DOHH2 (cell line): ENCODE measurements at regions not wholly inside any gene's neighbourhood (a gene's known extent, or its start where the extent isn't known, plus 50 kb on each side); places are given as distances from the start of the nearest gene placed in this dataset.
A peak's percentile ranks its signal among the peaks of the same experiment; 100 is the strongest.

Experiments
- H3F3A ChIP-seq: fragments of 200-600 bp; sonication (generic), shearing (Covaris generic); 2 replicates; pipeline ENCODE4 v1.6.0; 2016; ENCODE audit warnings: antibody characterized with exemption, mild to moderate bottlenecking; ENCODE audit not compliant: control insufficient read depth, insufficient read depth
- H3K27ac ChIP-seq: fragments of 200-600 bp; sonication (generic); 2 replicates; pipeline ENCODE4 v1.5.1; 2014; ENCODE audit warnings: low read depth, mild to moderate bottlenecking, low read length, moderate library complexity
- H3K27me3 ChIP-seq: fragments of 200-600 bp; sonication (generic); 2 replicates; pipeline ENCODE4 v1.6.1; 2014; ENCODE audit warnings: mild to moderate bottlenecking, low read length, mixed read lengths; ENCODE audit not compliant: control insufficient read depth
- H3K36me3 ChIP-seq: fragments of 200-600 bp; sonication (generic); 2 replicates; pipeline ENCODE4 v1.6.1; 2014; ENCODE audit warnings: mild to moderate bottlenecking, low read length, moderate library complexity, mixed read lengths; ENCODE audit not compliant: control insufficient read depth
- H3K4me1 ChIP-seq: fragments of 200-600 bp; sonication (generic); 2 replicates; pipeline ENCODE4 v1.6.1; 2014; ENCODE audit warnings: mild to moderate bottlenecking, low read length, mixed read lengths; ENCODE audit not compliant: control insufficient read depth
- H3K4me2 ChIP-seq: fragments of 200-600 bp; sonication (generic); 2 replicates; pipeline ENCODE4 v1.6.0; 2014; ENCODE audit warnings: mild to moderate bottlenecking, low read length, moderate library complexity
- H3K4me3 ChIP-seq: fragments of 200-600 bp; sonication (generic); 2 replicates; pipeline ENCODE4 v1.5.1; 2014; ENCODE audit warnings: mild to moderate bottlenecking, low read length, mixed read lengths
- H3K79me2 ChIP-seq: fragments of 200-600 bp; sonication (generic); 2 replicates; pipeline ENCODE4 v1.6.1; 2014; ENCODE audit warnings: mild to moderate bottlenecking, low read length, mixed read lengths; ENCODE audit not compliant: control insufficient read depth
- H3K9me2 ChIP-seq: fragments of 200-600 bp; sonication (generic); replicated peaks from 2 replicates; pipeline ENCODE4 v1.6.1; 2014; ENCODE audit warnings: mild to moderate bottlenecking, low read length, mixed read lengths; ENCODE audit not compliant: control insufficient read depth
- H3K9me3 ChIP-seq: fragments of 200-600 bp; sonication (generic); 2 replicates; pipeline ENCODE4 v1.6.1; 2014; ENCODE audit warnings: antibody characterized with exemption, low read length, mixed read lengths; ENCODE audit not compliant: control insufficient read depth, insufficient read depth
- H4K20me1 ChIP-seq: fragments of 200-600 bp; sonication (generic); 2 replicates; pipeline ENCODE4 v1.6.0; 2014; ENCODE audit warnings: low read depth, mild to moderate bottlenecking, antibody characterized with exemption, low read length, moderate library complexity; ENCODE audit not compliant: control insufficient read depth, insufficient read depth
- EZH2phosphoT487 ChIP-seq: fragments of 200-600 bp; sonication (generic); IDR thresholded peaks from 2 replicates; pipeline ENCODE4 v1.6.1; 2017; ENCODE audit warnings: borderline replicate concordance, mild to moderate bottlenecking, antibody characterized with exemption, low read length, moderate library complexity, mixed read lengths
- TF ChIP-seq, protein P1 (sequence below): fragments of 200-600 bp; sonication (generic); IDR thresholded peaks from one replicate; pipeline ENCODE4 v1.5.1; 2014; ENCODE audit warnings: antibody characterized with exemption, mild to moderate bottlenecking, low read depth, low read length; ENCODE audit not compliant: poor library complexity, severe bottlenecking

DNA sequence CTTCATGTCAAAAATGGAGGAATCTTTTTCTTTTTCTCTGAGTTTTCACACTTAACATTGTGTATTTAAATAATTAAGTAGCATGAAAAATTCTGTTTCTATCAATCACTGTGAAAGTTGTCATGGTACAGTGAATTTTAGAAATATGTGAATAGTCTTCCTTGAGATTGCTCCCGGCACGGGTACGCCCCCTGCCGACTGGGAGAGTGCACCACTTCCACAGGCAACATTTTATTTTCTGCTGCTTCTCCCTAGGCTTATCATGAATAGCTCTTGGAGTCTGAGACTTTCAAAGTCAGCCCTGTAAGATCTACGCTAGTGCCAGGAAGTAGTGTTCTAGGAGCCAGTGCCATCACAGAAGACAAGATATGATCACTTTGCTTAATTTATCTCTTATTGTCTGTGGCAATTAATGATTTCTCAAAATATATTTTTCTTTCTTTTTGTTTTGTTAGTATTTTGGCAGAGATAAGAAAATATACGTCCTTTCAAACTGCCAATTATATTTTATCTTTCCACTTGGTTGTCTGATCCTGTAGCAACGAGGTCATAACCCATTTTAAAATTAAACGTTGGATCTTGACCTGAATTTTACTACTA, 763.8 kb upstream of the AADAT start:
- TF ChIP-seq EZH2phosphoT487: no peak
- TF ChIP-seq, protein P1, sequence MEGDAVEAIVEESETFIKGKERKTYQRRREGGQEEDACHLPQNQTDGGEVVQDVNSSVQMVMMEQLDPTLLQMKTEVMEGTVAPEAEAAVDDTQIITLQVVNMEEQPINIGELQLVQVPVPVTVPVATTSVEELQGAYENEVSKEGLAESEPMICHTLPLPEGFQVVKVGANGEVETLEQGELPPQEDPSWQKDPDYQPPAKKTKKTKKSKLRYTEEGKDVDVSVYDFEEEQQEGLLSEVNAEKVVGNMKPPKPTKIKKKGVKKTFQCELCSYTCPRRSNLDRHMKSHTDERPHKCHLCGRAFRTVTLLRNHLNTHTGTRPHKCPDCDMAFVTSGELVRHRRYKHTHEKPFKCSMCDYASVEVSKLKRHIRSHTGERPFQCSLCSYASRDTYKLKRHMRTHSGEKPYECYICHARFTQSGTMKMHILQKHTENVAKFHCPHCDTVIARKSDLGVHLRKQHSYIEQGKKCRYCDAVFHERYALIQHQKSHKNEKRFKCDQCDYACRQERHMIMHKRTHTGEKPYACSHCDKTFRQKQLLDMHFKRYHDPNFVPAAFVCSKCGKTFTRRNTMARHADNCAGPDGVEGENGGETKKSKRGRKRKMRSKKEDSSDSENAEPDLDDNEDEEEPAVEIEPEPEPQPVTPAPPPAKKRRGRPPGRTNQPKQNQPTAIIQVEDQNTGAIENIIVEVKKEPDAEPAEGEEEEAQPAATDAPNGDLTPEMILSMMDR: peak; percentile 93
- no peaks in the 10 kb centered on the region for H3K36me3 ChIP-seq
- no peaks in the 10 kb centered on the region for H3K79me2 ChIP-seq
- H3F3A ChIP-seq: no peaks in the 10 kb centered on the region
- no peak overlapping the region for H3K4me2 ChIP-seq
- no peak overlapping the region for H3K4me3 ChIP-seq
- H4K20me1 ChIP-seq: no peaks in the 10 kb centered on the region
- H3K27me3 ChIP-seq: no peaks in the 10 kb centered on the region
- H3K27ac ChIP-seq: no peak overlapping the region
- H3K9me3 ChIP-seq: no peaks in the 10 kb centered on the region
- no peaks in the 10 kb centered on the region for H3K4me1 ChIP-seq
- H3K9me2 ChIP-seq: no peaks in the 10 kb centered on the region

DNA sequence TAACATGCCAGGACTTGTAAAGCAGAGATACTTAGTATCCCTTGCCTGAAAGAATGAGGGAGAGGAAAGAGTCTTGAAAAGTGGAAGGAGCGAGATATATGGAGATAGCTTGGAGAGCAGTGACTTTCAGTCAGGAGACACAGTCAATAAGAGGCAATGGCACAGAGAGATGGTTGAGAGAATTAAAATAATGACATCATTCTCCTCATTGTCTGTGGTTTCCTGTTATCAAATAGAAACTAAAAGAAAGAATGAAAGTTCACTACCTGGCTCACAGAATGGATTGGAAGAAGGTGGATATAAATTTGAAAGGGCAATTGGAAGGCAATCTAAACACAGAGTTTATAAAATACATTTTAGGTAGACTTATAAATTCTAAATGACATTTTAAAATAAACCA, 760.2 kb upstream of the AADAT start:
- H3K36me3 ChIP-seq: no peaks in the 10 kb centered on the region
- no peaks in the 10 kb centered on the region for H3F3A ChIP-seq

GRCh38 chr4:170827562-170828274, 738.0 kb upstream of the AADAT start:
- H3K36me3 ChIP-seq: no peaks in the 10 kb centered on the region
- no peaks in the 10 kb centered on the region for H3K4me1 ChIP-seq
- TF ChIP-seq EZH2phosphoT487: no peak
- TF ChIP-seq, protein P1: no peak
- H3K4me2 ChIP-seq: no peak overlapping the region
- H3K4me3 ChIP-seq: no peak overlapping the region
- H4K20me1 ChIP-seq: no peaks in the 10 kb centered on the region
- no peak overlapping the region for H3K27ac ChIP-seq
- no peaks in the 10 kb centered on the region for H3K9me2 ChIP-seq
- no peaks in the 10 kb centered on the region for H3K79me2 ChIP-seq
- no peaks in the 10 kb centered on the region for H3F3A ChIP-seq
- no peaks in the 10 kb centered on the region for H3K27me3 ChIP-seq
- H3K9me3 ChIP-seq: no peaks in the 10 kb centered on the region

More for the DNA sequence above, 760.2 kb upstream of the AADAT start:
- no peaks in the 10 kb centered on the region for H3K4me1 ChIP-seq
- no peaks in the 10 kb centered on the region for H3K9me2 ChIP-seq
- H3K4me3 ChIP-seq: no peak overlapping the region
- TF ChIP-seq, protein P1: no peak
- no peak for TF ChIP-seq EZH2phosphoT487
- H3K9me3 ChIP-seq: no peaks in the 10 kb centered on the region
- no peaks in the 10 kb centered on the region for H3K79me2 ChIP-seq
- H3K4me2 ChIP-seq: no peak overlapping the region
- H3K27me3 ChIP-seq: no peaks in the 10 kb centered on the region
- no peaks in the 10 kb centered on the region for H4K20me1 ChIP-seq
- H3K27ac ChIP-seq: no peak overlapping the region
